A549 (cell line): ENCODE measurements at regions not wholly inside any gene's neighbourhood (a gene's known extent, or its start where the extent isn't known, plus 50 kb on each side); places are given as distances from the start of the nearest gene placed in this dataset.

Experiments
- small RNA-seq, 6 experiments: library from RNA; depleted of rRNA; stranded (forward); fragments of <200 nt; gene quantifications; one replicate each; pipeline ENCODE3, GENCODE V24; 2012

Small RNA genes in the stretch of these regions (small RNA-seq; reads per million reads assigned to genes)
- gene MIR1268A, result 0 reads per million in 6 experiments
